EL (cell line): ENCODE measurements at regions not wholly inside any gene's neighbourhood (a gene's known extent, or its start where the extent isn't known, plus 50 kb on each side); places are given as distances from the start of the nearest gene placed in this dataset.

Experiments used
- DNase-seq: peaks from one replicate; pipeline ENCODE4 v3.0.0-alpha.2; 2016

DNA sequence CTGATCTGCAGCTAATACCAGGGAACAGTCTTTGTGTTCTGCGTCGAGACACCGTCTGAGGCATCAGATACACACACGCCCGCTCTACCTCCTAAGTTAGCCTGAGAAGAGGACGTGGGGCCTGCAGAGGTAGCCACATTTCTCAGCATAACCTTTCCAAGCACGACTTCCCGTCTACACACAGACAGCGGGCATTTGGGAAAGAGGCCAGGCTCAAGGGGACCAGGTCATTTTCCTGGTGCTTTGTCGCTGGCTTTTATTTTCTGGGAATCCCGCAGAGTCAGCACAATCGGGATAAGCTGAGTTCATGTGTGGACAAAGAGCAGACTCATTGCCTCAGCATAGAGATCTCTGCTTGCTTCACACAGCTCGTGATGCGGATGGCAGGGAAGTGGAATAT, 72.5 kb upstream of the SMYD2 start:
- no peak for DNase-seq

DNA sequence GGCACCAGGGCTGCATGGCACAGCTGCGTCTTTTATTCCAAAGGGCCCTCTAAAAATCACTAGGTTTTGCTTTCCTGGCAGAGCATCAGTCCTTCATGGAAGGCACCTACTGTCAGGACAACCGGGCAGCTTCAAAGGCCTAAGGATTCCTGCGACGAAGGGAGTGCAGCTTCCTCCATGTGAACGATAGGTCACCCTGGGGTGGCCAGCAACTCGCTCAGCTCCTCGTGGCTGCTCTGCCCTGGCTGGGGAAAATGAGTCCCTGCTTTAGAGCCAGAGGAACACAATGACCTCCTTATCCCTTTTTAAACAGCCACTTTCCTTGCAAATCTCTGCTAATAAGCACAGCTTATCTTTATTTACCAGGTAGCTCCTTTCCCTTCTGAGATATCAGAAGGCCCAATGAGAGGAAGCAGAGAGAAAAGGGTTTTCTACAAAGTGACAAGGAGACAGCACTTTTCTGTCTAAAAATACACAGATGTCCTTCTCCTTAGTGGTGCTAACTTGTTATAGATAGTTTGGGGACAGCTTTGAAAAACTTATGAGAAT, 71.6 kb upstream of the SMYD2 start:
- no peak for DNase-seq

DNA sequence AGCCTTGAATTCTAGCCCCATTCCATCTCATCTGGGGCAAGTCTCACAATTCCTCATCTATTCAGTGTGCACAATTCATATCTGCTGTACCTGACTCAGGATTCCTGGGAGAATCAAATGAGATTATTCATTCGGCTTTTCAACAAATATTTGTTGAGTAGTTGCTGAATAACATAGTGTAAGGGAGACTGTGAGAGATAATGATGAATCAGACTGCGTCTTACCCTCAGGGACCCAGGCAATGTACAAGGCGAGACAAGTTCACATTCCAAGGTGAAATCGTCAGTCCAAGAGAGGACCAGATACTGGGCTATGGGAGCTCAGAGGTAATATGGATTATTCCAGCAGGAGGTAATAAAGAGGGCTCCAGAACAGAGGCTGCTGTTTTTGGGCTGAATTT, 67.8 kb upstream of the SMYD2 start:
- peak; percentile 85 for DNase-seq

DNA sequence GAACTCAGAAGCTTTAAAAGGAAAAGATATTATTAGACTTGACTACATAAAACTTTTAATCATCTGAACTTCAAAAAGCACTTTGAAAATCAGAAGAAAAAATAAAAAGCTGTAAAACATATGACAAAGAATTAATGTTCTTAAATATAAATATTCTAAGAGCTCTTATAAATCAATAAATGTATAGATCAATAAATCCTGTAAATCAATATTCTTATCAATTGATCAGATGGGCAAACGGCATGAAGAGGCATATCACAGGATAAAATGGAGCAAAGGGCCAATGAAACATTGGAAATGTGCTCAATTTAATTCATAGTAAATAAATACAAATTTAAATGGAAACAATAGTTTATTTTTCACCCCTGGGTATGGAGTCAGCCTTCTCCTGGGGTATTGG, 66.1 kb upstream of the SMYD2 start:
- DNase-seq = no peak

DNA sequence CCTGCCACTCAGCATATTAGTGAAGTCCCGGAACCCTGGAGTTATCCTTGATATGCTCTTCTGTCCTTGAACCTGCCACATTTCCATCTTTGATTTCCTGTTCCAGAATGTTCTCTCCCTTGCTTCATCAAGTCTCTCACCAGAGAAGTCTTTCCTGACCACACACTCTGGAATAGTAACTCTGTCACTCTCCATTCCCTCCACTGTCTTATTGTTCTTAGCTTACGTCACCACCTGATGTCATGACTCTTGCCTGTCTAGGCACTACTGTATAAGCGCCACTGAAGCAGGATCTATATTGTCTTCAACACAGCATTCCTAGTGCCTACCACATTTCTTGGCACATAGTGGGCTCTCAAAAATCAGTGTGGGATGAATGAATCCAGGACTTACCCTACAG, 65.4 kb upstream of the SMYD2 start:
- no peak for DNase-seq

DNA sequence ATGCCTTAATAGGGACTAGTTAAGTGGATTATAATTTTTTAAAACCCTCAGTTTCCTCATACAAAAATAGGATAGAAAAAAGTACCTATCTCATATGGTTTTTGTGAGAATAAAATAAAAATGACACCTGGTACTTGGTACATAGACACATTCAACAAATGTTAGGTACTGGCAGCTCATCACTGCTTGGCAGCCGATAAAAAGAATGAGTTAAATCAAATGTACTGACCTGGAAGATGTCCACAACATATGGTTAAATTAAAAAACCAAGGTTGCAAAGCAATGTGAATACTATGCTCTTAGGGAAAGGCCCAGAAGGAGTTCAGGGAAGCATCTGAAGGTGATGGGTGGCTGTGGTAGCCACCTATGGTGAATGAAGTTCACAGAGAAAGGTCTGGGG, 64.9 kb upstream of the SMYD2 start:
- DNase-seq = no peak

DNA sequence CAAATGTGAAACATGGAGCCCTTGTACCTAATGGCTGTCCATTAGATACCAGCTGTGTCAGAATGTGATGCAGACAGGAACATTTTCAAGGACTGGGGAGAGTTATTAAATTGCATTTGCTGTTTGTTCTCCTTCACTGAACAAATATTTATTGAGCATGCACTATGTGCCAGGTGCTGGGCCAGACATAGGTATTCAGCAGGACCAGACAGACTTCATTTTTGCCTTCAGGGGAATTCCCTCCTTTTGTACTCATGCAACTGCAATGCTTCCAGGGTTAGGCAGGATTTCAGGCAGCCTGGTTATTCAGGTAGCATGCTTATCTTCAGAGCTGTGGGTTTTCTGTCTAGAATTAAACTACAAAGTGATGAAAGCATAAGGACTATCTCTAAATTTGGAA, 64.2 kb upstream of the SMYD2 start:
- DNase-seq = no peak

DNA sequence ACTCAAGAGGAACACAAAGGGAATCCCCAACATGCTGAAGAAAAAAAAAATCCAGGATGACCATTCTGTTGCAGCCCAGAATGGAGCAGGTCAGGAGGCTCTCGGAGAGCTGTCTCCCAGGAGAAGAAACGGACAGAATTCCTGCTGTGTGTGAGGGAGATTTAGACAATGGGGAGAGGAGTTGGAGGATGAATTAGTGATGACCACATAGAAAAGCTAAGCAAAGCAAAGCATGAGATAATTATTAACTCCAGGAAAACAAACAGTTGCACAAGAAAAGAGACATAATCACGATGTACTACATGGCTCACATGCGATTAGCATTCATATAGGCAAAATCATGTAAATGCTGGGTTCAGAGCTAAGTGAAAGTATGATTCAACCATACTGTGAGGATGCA, 61.1 kb upstream of the SMYD2 start:
- DNase-seq = no peak

DNA sequence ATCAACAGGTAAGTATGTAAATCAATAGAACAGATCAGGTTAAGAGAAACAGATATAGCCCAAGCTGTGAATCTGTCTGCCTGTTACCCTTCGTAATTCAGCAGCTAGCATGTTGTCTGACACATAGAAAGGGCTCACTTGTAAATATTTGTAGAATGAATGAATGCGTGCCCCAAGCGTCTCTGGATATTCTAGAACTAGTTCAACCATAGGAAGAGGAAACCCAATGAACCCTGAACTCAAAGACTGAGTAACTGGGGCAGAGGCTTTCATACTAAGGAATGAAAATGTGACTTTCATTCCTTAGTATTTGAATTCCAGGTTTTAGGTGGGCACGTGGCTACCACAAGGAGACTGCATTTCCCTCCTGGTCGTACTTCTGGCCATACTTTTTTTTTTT, 60.1 kb upstream of the SMYD2 start:
- no peak for DNase-seq

DNA sequence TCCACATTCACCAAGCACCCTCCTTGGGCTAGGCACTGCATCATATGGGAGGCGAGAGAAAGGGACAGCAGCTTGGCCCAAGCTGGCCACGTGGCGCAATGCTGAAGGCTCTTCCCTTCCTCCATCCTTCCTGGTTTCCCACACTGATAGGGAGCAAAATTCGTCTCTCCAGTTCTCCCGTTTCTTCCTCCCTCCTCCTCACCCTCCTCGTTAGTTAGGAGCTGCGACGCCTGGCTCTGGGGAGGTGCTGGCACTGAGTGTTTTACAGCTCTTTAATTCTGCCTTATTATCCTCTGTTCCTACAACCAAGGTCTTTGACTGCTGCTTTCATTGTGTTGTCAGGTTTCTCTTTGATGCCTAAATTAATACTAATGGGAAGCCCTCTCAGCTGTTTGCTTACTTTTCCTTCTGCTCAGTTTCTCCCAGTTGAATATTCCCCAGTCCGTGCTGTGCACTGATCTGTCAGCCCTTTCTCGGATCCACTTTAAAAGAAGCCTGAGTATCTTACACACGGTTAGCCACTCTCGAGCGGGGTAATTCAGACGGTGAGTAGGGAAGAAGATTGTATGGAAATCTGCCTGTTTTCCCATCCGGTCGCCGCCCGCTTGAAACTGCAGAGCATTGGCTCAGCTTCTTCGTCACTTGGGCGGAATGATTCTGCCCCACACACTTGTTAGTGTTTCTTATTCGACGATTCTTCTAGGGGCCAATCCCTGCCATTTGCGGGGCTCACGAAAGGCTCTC, 56.2 kb upstream of the SMYD2 start:
- DNase-seq = peak; percentile 56

DNA sequence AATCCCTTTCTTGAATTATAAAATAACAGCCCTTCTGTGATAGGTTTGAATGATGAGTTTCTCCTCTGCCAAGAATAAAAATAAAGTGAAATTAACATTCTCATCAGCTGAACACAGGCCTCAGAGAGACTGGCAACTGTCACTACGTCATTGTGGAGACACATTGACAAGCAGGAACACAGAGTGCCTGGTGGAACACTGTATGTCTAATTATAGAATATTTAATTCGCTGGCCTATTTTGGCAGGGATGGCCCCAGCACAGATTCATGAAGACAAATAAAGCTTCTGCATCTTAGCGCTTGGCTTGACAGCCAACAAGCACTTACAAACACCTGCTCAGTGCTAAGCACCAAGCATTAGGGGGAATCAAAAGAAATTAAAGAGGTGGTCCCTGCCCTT, 52.0 kb upstream of the SMYD2 start:
- DNase-seq = no peak

DNA sequence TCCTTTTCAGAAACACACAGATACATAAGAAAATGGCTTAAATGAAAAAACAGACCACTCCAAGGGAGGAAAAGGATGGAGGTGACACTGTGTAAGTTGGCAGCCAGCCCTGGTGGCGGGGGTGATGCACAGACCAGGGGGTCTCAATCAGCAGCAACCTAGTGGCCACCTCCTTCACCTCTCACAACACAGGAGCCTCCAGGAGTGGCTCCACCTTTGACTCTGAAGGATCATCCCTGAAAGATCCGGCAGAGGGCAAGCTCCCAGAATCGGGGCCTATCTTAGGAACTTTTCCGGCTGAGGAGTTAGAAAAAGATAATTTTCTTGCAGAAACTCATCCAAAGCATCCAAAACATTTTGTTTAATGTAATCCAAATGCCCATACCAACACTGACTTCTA, 51.2 kb upstream of the SMYD2 start:
- DNase-seq = no peak
